LNCaP clone FGC (cell line): ENCODE measurements at regions not wholly inside any gene's neighbourhood (a gene's known extent, or its start where the extent isn't known, plus 50 kb on each side); places are given as distances from the start of the nearest gene placed in this dataset.

ENCODE experiments used
- DNase-seq: peaks from one replicate; pipeline ENCODE4 v3.0.0-alpha.2; 2011; ENCODE audit warnings: low read depth
- H3K4me3 ChIP-seq: 2 replicates; pipeline ENCODE4 v1.5.1; 2011; ENCODE audit warnings: mild to moderate bottlenecking, low read depth, low read length, control low read depth
- TF ChIP-seq, protein P1 (sequence below): IDR thresholded peaks from 2 replicates; pipeline ENCODE4 v1.5.1; 2012; ENCODE audit warnings: mild to moderate bottlenecking; ENCODE audit not compliant: control insufficient read depth, insufficient read depth; ENCODE audit errors: extremely low read depth

DNA sequence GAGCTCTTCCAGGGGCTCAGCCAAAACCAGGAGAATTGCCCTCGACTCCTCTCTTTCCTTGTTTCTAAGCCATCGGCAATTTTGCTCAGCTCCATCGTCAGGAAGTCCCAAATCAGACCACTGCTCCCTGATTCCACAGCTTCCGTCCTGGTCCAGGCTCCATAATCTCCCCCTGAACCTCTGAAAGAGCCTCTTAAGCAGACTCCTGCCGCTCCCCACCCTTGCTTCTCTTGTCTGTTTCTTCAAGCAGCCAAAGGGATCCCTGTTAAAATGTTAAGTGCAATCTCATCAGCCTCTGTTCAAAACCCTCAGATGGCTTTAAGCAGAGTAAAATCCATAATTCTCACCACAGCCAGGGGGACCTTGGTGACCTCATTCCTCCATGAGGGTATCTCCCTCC lies 244.7 kb upstream of the SPTLC3 start:
- H3K4me3 ChIP-seq: no peak overlapping the region
- no peak for DNase-seq
- TF ChIP-seq, protein P1, sequence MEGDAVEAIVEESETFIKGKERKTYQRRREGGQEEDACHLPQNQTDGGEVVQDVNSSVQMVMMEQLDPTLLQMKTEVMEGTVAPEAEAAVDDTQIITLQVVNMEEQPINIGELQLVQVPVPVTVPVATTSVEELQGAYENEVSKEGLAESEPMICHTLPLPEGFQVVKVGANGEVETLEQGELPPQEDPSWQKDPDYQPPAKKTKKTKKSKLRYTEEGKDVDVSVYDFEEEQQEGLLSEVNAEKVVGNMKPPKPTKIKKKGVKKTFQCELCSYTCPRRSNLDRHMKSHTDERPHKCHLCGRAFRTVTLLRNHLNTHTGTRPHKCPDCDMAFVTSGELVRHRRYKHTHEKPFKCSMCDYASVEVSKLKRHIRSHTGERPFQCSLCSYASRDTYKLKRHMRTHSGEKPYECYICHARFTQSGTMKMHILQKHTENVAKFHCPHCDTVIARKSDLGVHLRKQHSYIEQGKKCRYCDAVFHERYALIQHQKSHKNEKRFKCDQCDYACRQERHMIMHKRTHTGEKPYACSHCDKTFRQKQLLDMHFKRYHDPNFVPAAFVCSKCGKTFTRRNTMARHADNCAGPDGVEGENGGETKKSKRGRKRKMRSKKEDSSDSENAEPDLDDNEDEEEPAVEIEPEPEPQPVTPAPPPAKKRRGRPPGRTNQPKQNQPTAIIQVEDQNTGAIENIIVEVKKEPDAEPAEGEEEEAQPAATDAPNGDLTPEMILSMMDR: no peak

DNA sequence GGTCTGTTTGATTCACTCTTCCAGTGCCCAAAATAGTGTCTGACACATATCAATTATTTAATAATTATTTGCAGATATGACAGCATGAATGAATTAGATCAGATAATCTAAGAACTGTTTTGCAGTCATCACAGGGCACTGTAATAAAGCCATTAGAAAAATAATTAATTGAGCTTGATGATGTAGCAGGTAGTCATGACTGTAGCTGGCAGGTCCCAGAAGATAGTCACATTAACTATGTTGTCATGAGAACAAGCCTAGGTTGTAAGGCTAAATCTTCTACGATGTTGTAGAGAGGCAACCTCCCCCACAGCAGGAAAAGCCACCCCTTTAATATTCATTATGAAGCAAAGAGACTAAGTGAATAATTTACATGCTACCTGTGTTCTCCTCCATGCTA lies 243.9 kb upstream of the SPTLC3 start:
- no peak for DNase-seq
- TF ChIP-seq, protein P1: no peak
- H3K4me3 ChIP-seq: no peak overlapping the region

DNA sequence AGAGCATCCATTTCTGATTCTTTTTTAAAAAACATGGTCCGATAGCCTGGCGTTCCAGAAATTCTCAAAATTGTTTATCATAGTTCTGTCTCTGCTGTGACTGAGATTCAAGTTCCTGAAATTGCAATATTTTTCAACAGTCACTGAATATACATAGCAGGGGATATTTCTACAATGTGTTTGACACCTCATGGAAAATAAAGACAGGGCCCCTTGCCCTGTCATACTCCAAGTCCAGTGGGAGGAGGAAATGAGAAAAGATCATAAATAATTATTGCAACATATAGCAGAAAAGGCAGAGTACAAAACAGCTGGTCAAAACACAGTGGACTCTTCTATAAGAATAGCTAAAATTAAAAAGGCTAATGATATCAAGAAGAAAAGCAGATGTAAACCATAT lies 234.8 kb upstream of the SPTLC3 start:
- no peak overlapping the region for H3K4me3 ChIP-seq
- TF ChIP-seq, protein P1: no peak
- no peak for DNase-seq

DNA sequence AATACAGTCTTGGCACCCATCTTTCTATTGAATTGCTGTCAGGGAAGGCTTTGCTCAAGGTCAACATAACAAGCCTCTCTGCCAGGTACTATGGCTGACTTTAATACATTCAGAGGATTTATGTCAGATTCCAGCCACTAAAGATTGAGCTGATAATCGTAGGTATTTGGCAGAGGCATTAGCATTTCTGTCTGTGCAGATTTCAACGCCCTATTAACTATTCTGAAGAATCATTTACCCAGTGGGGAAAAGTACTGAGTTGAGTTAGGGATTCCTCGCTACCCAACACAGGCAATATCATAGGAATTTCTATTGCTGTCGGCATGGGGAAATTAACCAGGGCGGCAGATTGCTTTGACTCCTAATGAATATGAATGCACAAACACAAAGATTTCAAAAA lies 233.7 kb upstream of the SPTLC3 start:
- TF ChIP-seq, protein P1: no peak
- no peak overlapping the region for H3K4me3 ChIP-seq
- DNase-seq: no peak

DNA sequence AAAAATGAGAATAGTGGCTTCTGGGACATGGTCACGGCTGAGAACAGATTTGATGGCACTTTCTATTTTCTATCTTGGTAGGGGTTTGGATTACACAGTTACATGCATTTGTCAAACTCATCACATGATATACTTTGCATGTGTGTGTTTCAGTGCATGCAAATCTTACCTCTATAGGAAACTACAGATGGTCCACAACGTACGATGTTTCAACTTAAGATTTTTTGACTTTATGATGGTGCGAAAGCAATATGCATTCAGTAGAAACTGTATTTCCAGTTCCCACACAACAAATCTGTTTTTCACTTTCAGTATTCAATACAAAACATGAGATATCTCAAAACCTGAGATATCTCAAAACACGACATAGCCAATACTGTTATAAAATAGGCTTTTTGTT lies 231.8 kb upstream of the SPTLC3 start:
- no peak for DNase-seq
- no peak overlapping the region for H3K4me3 ChIP-seq

DNA sequence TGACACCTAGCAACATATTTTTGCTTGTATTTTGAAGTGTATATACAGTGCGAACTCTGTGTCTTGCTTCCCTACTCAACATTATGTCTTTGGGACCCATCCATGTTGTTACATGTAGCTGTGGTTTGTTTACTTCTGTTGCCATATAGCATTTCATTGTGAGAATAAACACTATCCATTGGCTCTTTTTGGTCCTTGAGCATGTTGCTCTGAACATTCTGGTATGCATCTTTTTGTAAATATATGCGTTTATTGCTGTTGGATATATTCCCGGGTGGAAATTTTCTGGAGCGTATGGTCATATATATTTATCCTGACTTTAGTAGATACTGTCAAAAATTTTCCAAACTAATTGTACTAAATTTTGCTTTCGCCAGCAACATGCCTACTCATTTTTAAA lies 222.5 kb upstream of the SPTLC3 start:
- TF ChIP-seq, protein P1: no peak
- no peak overlapping the region for H3K4me3 ChIP-seq
- DNase-seq: no peak

More for the DNA sequence above, 231.8 kb upstream of the SPTLC3 start:
- TF ChIP-seq, protein P1: no peak

DNA sequence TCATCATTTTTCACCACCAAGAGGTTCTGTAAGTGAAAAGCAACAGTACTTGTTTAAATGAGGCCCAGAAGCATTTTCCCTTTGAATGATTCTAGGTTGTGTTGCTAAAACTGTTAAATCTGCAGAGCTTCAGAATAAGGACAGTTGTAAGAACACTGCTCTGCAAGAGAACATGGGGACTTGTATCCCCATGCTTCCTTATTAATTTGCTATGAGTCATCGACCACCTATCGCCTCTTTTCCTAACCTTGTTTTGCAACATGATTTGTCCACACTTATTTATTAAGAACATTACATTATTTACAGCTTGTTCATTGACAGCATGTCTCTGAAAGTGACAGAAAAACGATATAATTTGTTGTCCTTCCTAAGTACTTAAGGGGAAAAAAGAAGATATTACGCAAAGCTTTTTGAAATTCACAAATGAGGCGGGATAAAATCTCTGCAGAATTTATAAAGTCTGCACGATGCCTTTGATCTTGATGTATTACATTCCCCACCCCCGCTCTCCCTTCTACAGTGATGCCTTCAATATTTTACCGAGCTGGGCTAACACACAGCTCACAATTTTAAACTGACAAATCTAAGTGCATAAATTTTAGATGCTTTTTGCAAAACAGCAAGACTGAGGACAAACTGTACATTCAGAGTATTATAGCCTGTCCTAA lies 220.0 kb upstream of the SPTLC3 start:
- TF ChIP-seq, protein P1: no peak
- no peak overlapping the region for H3K4me3 ChIP-seq
- no peak for DNase-seq
